ENCODE measurements at regions not wholly inside any gene's neighbourhood (a gene's known extent, or its start where the extent isn't known, plus 50 kb on each side); places are given as distances from the start of the nearest gene placed in this dataset.

DNA sequence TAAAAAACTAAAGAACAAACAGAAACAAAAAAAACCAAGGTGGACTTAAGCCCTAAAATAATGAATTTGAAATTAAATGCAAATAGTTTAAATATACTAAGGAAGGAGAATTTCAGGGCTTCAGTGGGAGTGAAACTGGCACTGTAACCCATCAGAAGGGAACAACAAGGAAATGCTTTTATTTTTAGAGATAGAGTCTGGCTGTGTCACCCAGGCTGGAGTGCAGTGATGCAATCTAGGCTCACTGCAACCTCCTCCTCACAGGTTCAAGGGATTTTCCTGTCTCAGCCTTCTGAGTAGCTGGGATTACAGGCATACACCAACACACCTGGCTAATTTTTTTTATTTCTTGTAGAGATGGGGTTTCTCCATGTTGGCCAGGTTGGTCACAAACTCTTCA is 625.2 kb upstream of the CDH8 start:
- no peak for TF ChIP-seq POLR2A (IDR thresholded peaks at IDR 0.05)
- TF ChIP-seq, protein P1, sequence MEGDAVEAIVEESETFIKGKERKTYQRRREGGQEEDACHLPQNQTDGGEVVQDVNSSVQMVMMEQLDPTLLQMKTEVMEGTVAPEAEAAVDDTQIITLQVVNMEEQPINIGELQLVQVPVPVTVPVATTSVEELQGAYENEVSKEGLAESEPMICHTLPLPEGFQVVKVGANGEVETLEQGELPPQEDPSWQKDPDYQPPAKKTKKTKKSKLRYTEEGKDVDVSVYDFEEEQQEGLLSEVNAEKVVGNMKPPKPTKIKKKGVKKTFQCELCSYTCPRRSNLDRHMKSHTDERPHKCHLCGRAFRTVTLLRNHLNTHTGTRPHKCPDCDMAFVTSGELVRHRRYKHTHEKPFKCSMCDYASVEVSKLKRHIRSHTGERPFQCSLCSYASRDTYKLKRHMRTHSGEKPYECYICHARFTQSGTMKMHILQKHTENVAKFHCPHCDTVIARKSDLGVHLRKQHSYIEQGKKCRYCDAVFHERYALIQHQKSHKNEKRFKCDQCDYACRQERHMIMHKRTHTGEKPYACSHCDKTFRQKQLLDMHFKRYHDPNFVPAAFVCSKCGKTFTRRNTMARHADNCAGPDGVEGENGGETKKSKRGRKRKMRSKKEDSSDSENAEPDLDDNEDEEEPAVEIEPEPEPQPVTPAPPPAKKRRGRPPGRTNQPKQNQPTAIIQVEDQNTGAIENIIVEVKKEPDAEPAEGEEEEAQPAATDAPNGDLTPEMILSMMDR (IDR thresholded peaks at IDR 0.05) = no peak
- TF ChIP-seq POLR2AphosphoS5 (IDR thresholded peaks at IDR 0.05) = no peak

All from stomach (tissue), 4 donors.